Astrocyte (in vitro differentiated cells and primary cell): ENCODE measurements at regions not wholly inside any gene's neighbourhood (a gene's known extent, or its start where the extent isn't known, plus 50 kb on each side); places are given as distances from the start of the nearest gene placed in this dataset.

Source experiments
- EZH2 ChIP-seq: IDR thresholded peaks from 2 replicates; pipeline ENCODE4 v1.6.1; 2012; ENCODE audit warnings: mild to moderate bottlenecking, low read length, inconsistent platforms; ENCODE audit not compliant: insufficient read depth
- TF ChIP-seq, protein P1 (sequence below): IDR thresholded peaks from 2 replicates; pipeline ENCODE4 v1.5.1; 2011; ENCODE audit warnings: low read depth, mild to moderate bottlenecking, inconsistent platforms, low read length, moderate library complexity; ENCODE audit not compliant: insufficient read depth

DNA sequence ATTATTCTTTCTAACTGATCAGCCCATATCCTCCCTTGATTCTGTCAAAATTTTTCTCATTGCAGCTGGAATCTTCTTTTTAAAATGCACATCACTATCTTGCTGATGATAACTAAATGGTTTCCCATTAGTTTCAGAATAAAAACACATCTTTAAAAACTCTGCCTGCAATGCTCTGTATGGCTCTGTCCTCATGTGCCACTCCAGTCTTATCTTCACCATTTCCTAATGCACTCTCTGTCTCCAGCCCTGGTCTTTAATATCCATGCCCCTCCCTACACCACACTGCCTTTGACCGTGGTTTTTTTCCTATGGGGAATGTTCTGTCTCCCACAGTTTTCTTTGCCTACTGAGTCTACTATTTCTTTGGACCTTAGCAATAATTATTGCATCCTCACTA lies 244.1 kb upstream of the ARSJ start:
- TF ChIP-seq, protein P1, sequence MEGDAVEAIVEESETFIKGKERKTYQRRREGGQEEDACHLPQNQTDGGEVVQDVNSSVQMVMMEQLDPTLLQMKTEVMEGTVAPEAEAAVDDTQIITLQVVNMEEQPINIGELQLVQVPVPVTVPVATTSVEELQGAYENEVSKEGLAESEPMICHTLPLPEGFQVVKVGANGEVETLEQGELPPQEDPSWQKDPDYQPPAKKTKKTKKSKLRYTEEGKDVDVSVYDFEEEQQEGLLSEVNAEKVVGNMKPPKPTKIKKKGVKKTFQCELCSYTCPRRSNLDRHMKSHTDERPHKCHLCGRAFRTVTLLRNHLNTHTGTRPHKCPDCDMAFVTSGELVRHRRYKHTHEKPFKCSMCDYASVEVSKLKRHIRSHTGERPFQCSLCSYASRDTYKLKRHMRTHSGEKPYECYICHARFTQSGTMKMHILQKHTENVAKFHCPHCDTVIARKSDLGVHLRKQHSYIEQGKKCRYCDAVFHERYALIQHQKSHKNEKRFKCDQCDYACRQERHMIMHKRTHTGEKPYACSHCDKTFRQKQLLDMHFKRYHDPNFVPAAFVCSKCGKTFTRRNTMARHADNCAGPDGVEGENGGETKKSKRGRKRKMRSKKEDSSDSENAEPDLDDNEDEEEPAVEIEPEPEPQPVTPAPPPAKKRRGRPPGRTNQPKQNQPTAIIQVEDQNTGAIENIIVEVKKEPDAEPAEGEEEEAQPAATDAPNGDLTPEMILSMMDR: no peak
- TF ChIP-seq EZH2: no peak
